ENCODE measurements at regions not wholly inside any gene's neighbourhood (a gene's known extent, or its start where the extent isn't known, plus 50 kb on each side); places are given as distances from the start of the nearest gene placed in this dataset.
A peak's percentile ranks its signal among the peaks of the same experiment; 100 is the strongest.

GRCh38 chr3:152516216-152516615 lies 247.5 kb downstream of the MBNL1 start:
- DNase-seq = no peak

- no peak for DNase-seq
Observed at GRCh38 chr3:152517502-152517901, 248.8 kb downstream of the MBNL1 start.

- DNase-seq = no peak
Observed at GRCh38 chr3:152518346-152518745, 249.6 kb downstream of the MBNL1 start.

- DNase-seq = no peak
Observed at GRCh38 chr3:152519376-152519775, 250.6 kb downstream of the MBNL1 start.

- no peak for DNase-seq
Observed at GRCh38 chr3:152522036-152522435, 253.3 kb downstream of the MBNL1 start.

- peak; percentile 24 for DNase-seq
Observed at GRCh38 chr3:152524198-152525140, 255.7 kb downstream of the MBNL1 start.

GRCh38 chr3:152531717-152532116 lies 263.0 kb downstream of the MBNL1 start:
- no peak for DNase-seq

- no peak for DNase-seq
Observed at GRCh38 chr3:152538518-152538917, 269.8 kb downstream of the MBNL1 start.

- no peak for DNase-seq
Observed at GRCh38 chr3:152539191-152539764, 270.5 kb downstream of the MBNL1 start.

- DNase-seq = no peak
Observed at GRCh38 chr3:152540120-152540519, 271.4 kb downstream of the MBNL1 start.

GRCh38 chr3:152547153-152547552 lies 278.4 kb downstream of the MBNL1 start:
- no peak for DNase-seq

GRCh38 chr3:152549263-152549662 lies 280.5 kb downstream of the MBNL1 start:
- no peak for DNase-seq

GRCh38 chr3:152550284-152550683 lies 281.6 kb downstream of the MBNL1 start:
- no peak for DNase-seq

GRCh38 chr3:152554980-152555379 lies 280.0 kb upstream of the P2RY1 start:
- DNase-seq = no peak

- DNase-seq = no peak
Observed at GRCh38 chr3:152555666-152556291, 279.2 kb upstream of the P2RY1 start.

- peak; percentile 67 for DNase-seq
Observed at GRCh38 chr3:152556731-152557254, 278.1 kb upstream of the P2RY1 start.

GRCh38 chr3:152557302-152557999 lies 277.5 kb upstream of the P2RY1 start:
- no peak for DNase-seq

GRCh38 chr3:152558386-152558785 lies 276.5 kb upstream of the P2RY1 start:
- no peak for DNase-seq

GRCh38 chr3:152559246-152559645 lies 275.7 kb upstream of the P2RY1 start:
- no peak for DNase-seq

GRCh38 chr3:152564459-152564858 lies 270.5 kb upstream of the P2RY1 start:
- DNase-seq = no peak

GRCh38 chr3:152574461-152575079 lies 260.4 kb upstream of the P2RY1 start:
- peak; percentile 23 for DNase-seq

GRCh38 chr3:152578769-152579168 lies 256.2 kb upstream of the P2RY1 start:
- no peak for DNase-seq

GRCh38 chr3:152581951-152582350 lies 253.0 kb upstream of the P2RY1 start:
- no peak for DNase-seq
